ENCODE measurements at regions not wholly inside any gene's neighbourhood (a gene's known extent, or its start where the extent isn't known, plus 50 kb on each side); places are given as distances from the start of the nearest gene placed in this dataset.

DNA sequence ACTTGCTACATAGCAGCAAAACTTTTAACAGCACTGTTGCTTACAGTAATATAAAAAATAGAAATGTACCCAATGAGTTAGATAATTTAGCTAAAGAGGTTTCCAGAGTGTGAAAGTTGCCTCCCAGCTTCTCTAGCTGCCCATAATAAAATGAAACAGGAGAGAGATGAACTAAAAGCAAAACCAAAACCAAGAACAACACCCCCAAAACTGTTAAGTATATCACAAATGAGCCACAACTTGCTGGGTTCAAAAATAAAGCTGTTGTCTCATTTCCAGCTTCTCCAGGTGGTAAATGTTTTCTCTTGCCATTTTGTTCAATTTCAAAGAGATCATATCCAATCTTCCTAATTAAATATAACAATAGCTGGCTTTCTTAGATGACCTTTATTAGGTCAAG is 614.0 kb downstream of the ETNK1 start (continued):
- TF ChIP-seq ZNF462 (CRISPR knock-in tag; IDR thresholded peaks at IDR 0.05): no peak
- no peak for TF ChIP-seq ZNF331 (CRISPR knock-in tag; IDR thresholded peaks at IDR 0.05; ENCODE audit: low read depth)

DNA sequence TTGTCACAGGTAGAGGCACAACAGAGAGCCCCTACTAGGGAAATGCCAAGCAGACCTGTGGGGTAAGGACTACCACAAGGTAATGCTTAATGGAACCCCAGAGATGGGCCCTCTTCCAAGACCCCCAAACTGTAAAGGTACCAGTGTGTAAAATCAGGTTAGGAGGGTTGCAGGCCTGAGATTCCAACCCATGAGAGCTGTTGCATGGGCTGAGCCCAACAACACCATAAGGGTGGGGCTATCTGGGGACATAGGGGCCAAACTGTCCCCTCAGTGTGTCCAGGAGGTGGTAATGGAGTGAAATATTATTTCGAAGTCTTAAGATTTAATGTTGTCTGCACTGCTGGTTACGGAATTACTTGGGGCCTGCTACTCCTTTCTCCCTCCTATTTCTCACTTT is 620.2 kb downstream of the ETNK1 start:
- Histone ChIP-seq H4K20me1 (replicated peaks; ENCODE audit: insufficient read depth) (no peaks in the 10 kb centered on the region), H3K27ac (ENCODE audit: low read depth) (no peak overlapping the region), H3K9me2 (ENCODE audit: insufficient read depth) (no peaks in the 10 kb centered on the region), H3K4me2 (no peak overlapping the region), H3K4me3 (no peak overlapping the region), H3F3A (replicated peaks; ENCODE audit: low read depth) (no peaks in the 10 kb centered on the region), H3K27me3 (ENCODE audit: insufficient read depth) (no peaks in the 10 kb centered on the region), H3K4me1 (ENCODE audit: insufficient read depth) (peaks cover 7% of the 10 kb centered on the region; the same call in 1 of the 2 replicates), H2AFZ (no peak overlapping the region), H3K79me2 (replicated peaks; ENCODE audit: insufficient read depth) (no peaks in the 10 kb centered on the region), H3K36me3 (ENCODE audit: insufficient read depth) (no peaks in the 10 kb centered on the region)
- H3K9me3 Mint-ChIP-seq: no peaks in the 10 kb centered on the region
- TF ChIP-seq EZH2phosphoT487 (IDR thresholded peaks at IDR 0.05; ENCODE audit: unreplicated experiment): no peak
- no peaks in the 10 kb centered on the region for H3K27me3 Mint-ChIP-seq (ENCODE audit: insufficient read depth, low read depth, poor library complexity)
- no peak for ATAC-seq
- no peak overlapping the region for H3K27ac Mint-ChIP-seq
- H3K36me3 Mint-ChIP-seq (ENCODE audit: low read depth): no peaks in the 10 kb centered on the region; the same call in 2 of the 3 replicates
- no peaks in the 10 kb centered on the region; the same call in 2 of the 3 replicates for H3K4me1 Mint-ChIP-seq
- DNase-seq (ENCODE audit: low spot score): no peak
- H3K4me3 Mint-ChIP-seq: no peak overlapping the region

- Histone ChIP-seq H3K4me3 (no peak overlapping the region), H4K20me1 (replicated peaks; ENCODE audit: insufficient read depth) (no peaks in the 10 kb centered on the region), H3K79me2 (replicated peaks; ENCODE audit: insufficient read depth) (no peaks in the 10 kb centered on the region), H3K27ac (ENCODE audit: low read depth) (no peak overlapping the region), H3F3A (replicated peaks; ENCODE audit: low read depth) (no peaks in the 10 kb centered on the region), H2AFZ (no peak overlapping the region), H3K4me1 (ENCODE audit: insufficient read depth) (no peaks in the 10 kb centered on the region), H3K27me3 (ENCODE audit: insufficient read depth) (no peaks in the 10 kb centered on the region), H3K9me2 (ENCODE audit: insufficient read depth) (peaks cover 4% of the 10 kb centered on the region; the same call in 1 of the 2 replicates), H3K36me3 (ENCODE audit: insufficient read depth) (no peaks in the 10 kb centered on the region), H3K4me2 (no peak overlapping the region)
- H3K36me3 Mint-ChIP-seq (ENCODE audit: low read depth): no peaks in the 10 kb centered on the region
- H3K4me1 Mint-ChIP-seq: no peaks in the 10 kb centered on the region; the same call in 2 of the 3 replicates
- no peaks in the 10 kb centered on the region for H3K9me3 Mint-ChIP-seq
- no peak overlapping the region for H3K4me3 Mint-ChIP-seq
- no peak for DNase-seq (ENCODE audit: low spot score)
- ATAC-seq: no peak
- H3K27ac Mint-ChIP-seq: 0 out of 2 replicates have a peak overlapping the region, but pooled peaks have one; percentile 2
- no peaks in the 10 kb centered on the region for H3K27me3 Mint-ChIP-seq (ENCODE audit: insufficient read depth, low read depth, poor library complexity)
- TF ChIP-seq ZNF331 (CRISPR knock-in tag; IDR thresholded peaks at IDR 0.05; ENCODE audit: low read depth) (no peak), ZNF462 (CRISPR knock-in tag; IDR thresholded peaks at IDR 0.05) (no peak)
These were observed 628.2 kb downstream of the ETNK1 start for GRCh38 chr12:23253191-23253590.

Data from GM23338 (cell line).